Fibroblast of skin of right quadriceps (primary cell): ENCODE measurements at regions not wholly inside any gene's neighbourhood (a gene's known extent, or its start where the extent isn't known, plus 50 kb on each side); places are given as distances from the start of the nearest gene placed in this dataset.
"Not testable (repeated sequence)": the region's sequence is repeated elsewhere in the genome, so short reads cannot be mapped to it uniquely, and the experiment has no call there.

Source experiments
- DNase-seq: peaks from one replicate; pipeline ENCODE4 v3.0.0-alpha.2; 2013

DNA sequence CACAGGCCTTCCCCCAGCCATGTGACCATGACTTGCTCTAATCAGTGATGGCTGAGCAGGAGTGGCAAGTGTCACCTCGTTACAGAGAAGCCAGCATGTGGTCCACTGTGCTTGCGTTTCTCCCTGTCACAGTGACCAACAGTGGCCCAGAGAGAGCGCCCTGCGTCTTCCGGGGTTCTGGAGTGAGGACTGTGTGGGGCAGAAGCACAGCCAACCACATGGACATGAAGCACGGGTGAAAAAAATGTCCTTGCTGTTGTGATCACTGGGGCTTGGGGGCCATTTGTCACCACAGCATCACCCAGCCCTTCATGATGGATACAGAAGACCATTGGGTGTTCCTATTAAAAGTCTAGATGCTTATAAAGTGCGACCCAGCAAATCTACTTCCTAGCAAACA, 174.6 kb upstream of the C14orf180 start:
- DNase-seq = no peak

DNA sequence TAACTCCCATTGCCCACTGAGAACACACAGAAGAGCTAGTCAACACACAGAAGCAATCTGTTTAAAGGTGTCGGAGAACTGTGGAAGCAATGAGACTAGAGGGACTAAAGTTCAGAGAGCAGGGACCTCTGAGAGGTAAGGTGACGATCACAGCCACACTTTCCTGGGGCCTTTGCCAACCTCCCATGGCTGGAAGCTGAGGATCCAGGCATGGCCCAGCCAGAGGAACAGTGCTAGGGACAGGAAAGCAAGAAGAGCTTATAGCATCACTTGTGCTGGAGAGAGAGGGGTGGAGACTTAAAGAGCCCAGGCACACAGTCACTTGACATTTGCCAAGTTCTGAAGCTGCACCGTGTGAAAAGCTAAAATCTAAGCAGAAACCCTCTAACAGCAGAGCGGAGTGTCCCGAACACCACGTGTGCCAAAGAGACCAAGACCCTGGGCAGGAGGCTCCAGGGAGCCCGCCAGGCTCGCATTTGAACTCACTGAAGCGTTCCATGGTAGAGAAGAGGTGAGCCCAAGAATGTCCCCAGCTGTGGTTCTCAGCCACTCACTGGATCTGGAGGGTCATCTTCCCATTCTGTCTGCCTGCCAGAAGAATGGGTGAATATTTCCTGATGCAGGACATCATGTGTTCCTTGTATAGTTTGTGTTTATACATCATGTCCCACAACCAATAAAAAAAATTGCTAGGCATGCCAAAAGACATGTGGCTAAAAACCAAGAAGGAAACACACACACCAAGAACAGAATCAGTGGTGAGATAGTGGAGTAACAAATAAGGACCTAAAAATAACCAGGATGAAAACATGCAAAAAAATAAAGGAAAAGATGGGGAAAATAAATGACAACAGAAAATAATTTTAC, 174.0 kb upstream of the C14orf180 start:
- DNase-seq = no peak

DNA sequence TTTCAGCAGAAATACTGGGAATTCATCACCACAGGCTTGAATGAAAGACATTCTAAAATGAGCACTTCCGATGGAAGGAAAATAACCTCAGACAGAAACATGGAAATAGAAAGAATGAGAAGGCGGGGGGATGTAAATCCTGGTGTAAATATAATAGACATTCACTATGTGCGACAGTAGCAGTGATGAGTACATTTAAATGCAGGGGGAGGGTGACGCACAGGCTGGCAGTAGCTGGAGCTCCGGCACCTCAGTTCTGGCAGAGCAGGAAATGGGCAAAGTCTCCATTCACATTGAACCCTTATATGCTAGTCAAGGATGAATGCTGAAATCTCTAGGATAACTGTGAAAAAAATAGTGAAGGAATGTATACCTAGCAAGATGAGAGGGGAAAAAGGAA, 172.7 kb upstream of the C14orf180 start:
- no peak for DNase-seq

DNA sequence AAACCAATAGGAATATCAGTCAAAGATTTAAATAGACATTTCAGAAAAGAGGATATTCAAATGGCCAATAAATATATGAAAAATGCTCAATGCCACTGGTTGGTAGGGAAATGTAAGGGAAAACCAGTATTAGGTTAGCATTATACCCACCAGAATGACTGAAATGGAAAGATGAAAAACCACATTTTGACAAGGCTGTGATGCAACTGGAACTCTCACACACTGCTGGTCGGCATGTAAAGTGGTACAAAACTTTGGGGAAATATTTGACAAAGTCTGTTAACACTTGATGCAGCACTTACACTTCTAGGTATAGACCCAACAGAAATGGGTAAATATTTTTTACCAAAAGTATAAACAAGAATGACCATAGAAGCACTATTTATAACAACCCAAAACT, 163.2 kb upstream of the C14orf180 start:
- DNase-seq = no peak

DNA sequence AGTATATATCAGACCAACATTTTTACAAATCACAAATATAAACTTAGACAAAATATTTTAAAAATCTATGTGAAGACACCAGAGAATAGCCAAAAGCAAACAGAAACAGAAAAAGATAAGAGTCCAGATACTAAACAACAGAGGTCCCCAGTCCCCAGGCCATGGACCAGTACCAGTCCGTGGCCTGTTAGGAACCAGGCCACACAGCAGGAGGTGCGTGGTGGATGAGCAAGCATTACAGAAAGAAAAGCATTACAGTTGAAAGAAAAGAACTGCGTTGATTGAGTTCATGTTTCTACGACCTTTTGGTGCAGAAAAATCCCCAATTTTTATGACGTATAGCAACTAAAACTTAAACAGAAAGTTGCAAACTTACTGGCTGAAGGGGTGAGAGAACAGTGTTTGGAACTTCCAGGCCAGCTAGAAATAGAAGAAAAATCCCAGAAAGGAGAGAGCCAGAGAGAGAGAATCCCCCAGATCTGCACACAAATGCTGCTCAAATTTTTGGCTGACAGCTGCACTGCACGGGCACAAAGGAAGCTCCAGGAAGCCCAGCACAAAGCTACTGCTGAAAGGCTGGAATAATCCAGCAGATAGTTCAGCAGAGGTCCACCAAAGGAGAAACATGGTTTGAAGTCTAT, 159.6 kb upstream of the C14orf180 start:
- DNase-seq = no peak

DNA sequence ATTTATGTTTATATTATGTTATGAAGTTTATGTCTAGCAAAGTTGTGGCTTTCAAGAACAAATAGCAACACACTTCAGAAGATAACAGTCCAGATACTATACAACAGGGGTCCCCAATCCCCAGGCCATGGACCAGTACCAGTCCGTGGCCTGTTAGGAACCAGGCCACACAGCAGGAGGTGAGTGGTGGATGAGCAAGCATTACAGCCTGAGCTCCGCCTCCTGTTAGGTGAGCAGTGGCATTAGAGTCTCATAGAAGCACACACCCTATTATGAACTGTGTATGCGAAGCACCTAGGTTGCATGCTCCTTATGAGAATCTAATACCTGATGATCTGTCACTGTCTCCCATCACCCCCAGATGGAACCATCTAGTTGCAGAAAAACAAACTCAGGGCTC, 159.0 kb upstream of the C14orf180 start:
- DNase-seq = not testable (repeated sequence)

DNA sequence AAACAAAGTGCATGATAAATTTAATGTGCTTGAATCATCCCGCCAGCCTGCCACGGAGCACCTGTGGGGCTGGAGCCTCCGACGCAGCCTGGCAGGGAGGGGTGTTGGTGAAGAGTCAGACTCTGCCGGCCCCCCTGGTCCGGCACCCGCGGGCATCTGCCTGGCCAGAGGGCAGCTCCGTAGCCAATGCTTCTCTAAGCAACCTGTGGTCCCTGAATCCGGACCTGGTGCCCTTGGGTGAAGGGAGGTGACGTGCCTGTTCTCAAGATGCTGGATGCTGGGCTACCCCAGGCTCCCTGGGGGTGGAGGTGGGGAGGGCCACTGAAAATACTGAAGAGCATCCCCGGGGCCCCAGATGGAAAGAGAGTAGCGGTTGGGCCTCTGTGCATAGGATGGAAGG, 158.6 kb upstream of the C14orf180 start:
- no peak for DNase-seq

DNA sequence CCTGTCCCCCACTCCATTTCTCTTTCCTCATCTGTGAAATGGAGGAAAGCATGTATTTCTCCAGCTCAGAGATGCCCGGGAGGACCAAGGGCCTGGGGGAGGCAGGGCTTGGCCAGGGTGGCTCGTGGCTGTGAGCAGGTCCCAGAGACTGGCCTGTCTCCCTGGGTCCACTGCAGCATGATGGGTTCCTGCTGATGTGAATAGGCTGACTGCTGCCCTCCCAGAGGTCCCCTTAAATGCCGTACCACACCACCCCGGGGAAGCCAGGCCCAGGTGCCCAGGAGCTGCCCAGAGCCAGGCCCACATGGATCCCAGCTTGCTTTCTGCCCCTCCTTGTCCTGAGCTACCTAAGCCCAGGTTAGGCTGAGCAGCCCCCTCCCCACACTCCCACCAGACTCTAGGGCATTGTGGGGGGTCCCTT, 158.2 kb upstream of the C14orf180 start:
- DNase-seq = no peak

DNA sequence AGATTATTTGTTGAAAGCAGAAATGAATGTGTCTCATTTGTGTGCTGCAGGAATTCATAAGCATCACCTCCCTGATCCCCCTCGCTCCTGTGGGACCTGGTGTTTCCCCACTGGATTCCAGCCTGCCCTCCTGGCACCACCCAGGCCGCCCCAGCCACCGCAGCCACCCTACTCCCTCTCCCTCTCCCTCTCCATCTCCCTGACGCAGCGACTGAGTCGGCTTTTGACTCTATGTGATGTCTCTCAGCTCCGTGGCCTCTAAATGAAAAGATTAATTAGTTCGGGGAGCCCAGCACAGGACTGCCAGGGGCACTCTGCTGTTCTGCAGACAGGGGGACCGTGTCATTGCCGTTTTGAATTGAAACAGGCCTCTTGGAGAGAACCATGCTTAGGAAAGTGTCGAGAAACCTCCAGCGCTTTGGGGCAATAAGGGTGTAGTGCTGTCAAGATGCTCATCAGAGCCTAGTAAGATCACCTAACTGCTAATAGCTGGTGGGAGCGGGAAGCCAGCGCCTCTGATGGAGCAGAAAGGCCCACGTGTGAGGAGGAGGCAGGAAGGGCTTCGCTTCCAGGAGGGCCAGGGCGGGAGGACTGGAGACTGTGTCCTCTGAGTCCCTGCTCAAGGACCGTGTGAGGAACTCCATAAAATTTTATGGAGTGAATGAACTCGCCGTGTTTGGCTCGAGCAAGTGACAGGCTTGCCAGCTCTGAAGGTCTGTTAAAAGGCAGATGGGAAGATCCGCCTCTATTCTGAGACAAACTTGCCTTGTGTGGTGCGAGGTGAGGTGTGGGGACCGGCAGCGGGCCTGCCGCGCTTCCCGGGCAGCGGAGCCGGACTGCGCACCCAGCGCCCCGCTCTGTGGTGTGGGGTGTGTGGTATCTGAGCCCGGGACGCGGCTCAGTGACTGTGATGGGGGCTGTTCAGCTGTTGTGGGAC, 157.4 kb upstream of the C14orf180 start:
- DNase-seq = no peak

DNA sequence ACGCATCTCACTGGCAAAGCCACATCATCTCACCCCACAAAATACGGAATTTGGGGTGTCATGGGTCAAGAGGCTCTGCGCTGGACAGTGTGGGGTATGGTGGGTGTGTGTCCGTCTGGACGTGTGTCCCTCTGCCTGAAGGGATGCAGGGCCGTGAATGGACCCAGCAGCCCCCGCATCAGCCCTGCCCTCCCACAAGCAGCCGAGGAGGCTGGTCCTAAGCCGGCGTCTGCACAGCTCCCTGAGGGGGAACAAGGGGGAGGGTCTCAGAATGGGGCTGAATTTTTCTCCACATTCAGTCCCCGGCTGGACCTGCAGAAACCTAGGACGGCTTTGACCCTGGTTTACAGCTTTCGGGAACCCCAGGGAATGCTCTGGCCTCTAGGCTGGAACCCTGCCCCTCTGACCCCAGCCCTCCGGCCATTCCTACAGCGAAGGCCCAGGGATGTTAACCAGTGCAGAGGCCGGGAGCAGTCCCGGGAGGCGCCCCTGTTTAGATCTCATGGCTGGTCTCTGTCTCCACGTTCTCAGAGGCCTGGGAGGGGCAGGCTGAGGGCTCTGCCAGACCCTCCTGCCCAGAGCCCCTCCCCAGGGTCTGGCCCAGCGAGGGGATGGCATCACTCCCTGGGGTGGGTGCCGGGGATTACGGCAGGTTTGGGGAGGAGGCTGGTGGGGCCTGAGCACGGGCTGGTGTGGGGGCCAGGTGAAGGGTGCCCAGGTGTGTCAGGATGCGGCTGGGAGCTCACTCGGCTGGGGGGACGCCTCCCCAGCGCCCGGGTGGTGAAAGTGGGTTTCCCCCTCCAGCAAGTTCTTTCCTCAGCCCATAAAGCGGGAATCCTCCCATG, 156.5 kb upstream of the C14orf180 start:
- DNase-seq = no peak

DNA sequence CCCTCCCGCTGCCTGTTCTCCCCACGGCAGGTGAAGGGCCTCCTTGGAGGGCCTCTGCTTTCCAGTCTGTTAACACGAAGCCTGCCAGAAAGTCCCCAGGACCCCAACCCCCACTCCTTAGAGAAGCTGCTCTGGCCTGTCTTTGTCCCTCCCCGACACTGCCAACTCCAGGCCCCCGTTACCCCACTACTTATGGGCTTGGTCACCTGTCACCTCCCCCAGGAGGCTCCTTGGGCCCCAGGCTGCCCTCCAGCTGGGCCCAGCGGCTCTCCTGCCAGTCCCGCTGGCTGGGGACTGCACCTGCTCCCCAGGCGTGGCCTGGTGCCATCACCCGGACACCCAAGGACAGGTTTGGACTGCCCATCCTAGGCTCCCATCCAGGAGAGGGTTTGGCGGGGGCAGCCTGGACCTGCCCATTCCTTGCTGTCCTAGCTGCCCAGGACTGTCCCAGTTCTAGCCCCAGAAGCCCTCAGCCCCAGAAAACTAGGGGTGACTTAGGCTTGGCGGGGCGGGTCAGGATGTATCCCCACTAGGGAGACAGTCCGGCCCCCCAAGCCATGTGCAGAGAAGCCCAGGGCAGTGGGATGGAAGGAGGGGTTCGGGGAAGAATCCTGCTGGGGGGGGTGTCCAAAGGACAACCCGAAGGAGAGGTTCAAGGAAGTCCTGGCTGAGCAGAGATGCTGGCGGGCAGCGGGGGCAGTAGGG, 155.7 kb upstream of the C14orf180 start:
- DNase-seq = no peak

DNA sequence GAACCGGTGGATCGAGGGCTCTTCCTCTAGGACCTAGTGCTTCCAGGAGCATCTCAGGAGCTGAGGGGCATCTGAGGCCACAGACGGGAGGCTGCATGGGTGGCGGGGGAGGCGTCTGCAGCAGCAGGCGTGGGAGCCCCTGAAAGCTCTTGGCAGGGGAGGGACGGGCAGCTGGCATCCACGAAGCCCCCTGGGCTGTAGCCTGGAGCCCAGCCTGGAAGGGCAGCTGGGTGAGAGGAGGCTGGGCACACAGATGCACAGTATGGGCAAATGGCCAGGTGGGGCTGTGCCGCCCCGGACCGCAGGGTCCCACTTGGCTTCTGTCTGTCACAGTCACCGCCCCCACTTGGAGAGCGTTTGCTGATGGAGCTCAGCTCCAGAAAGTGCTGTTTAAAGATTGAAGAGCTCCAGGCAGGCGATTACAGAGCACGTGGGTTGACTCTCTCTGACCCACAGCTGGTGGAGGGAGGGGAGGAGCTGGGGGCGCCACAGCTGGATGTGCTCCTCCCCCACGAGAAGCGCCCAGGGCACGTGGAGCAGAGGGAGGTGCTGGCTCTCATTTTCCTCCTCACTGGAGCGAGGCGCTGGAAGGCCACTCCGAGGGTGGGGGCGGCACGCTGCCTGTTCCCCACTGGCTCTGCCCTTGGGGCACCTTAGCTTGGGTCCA, 155.0 kb upstream of the C14orf180 start:
- DNase-seq = no peak

DNA sequence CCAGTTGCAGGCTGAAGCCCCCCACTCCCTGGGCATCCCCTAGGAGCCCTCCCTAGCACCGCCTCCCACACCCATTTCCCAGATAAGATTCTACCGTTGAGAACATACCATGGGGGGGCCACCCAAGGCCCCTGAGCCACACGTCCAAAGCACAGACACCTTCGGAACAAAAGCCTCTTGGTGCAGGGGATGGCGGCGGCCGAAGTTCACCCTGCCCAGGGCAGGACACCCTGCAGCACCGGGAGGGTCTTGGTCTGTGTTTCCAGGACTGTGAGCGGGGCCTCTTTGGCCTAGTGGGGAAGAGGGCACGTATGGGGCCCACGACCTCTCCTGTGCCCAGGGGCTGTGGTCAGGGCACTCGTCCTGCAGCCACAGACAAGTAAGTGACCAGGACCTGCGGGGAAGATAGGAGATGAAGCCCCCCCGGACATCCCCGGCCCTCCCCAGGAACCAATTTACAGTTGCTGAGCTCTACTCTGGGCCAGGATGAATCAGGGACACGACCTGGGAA, 154.3 kb upstream of the C14orf180 start:
- DNase-seq = no peak

DNA sequence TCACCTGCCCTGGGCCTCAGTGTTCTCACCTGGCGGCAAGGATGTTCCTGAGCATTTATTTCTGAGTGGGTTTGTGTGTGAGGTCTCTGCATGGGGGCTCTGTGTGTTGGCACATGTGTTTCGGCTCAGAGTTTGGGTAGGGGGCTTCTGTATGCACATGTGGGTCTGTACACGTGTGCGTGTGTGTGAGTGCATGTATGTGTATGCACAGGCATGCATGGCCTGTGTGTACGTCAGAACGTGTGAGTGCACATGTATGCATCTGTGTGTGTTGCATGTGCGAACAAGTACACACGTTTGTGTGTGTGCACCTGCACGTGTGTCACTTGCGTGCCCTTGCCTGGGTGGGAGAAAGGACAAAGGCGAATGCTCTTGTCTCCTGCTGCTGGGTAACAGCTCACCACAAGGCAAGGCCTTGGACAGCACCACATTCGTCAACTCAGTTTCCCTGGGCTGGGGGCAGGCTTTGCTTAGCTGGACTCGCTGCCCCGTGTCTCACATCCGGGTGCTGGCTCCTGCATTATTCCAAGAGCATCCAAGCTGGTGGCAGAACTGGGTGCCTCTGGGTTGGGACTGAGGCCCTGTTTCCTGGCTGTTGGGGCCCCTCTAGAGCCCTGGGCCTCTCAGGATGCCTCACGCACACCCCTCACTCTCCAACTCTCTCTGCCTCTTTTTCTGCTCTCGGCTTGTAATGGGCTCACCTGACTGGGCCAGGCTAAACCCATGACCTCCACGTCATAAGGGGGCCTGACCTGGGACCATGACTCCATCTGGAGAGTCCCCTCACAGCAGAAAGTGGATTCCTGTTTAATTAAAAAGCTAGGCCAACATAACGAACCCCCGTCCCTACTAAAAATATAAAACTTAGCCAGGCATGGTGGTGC, 153.6 kb upstream of the C14orf180 start:
- no peak for DNase-seq

DNA sequence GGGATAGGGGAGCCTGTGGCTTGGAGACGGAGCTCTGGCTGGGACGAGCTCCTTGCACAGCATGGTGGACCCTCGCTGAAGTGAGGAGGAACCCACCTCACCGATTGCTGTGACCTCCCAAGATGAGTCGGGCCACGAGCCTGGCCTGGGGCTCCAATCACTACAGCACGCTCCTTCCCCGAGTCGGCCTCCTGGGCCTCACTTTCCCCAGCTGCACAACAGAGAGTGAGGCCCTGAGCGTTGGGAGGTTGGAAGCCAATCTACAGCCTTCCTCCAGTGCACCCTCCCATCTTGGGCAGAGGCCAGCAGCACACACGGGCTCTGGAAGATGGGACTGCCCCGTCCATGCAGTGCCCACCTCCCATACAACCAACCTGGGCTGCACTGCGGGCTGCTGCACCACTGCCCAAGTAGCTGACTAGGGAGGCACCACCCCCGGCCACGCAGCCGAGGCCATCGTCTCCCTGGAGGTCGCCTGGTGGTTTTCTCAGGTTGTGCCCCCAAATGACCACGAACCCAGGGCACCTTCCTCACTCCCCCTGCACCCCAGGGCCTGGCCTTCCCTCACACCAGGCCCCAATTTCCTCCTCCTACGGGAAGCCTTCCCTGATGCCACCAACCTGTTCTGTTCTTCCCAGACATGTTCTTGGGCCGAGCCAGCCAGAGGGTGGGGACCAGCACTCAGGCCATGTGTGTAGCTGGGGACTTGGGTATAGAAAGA, 152.3 kb upstream of the C14orf180 start:
- DNase-seq = no peak

DNA sequence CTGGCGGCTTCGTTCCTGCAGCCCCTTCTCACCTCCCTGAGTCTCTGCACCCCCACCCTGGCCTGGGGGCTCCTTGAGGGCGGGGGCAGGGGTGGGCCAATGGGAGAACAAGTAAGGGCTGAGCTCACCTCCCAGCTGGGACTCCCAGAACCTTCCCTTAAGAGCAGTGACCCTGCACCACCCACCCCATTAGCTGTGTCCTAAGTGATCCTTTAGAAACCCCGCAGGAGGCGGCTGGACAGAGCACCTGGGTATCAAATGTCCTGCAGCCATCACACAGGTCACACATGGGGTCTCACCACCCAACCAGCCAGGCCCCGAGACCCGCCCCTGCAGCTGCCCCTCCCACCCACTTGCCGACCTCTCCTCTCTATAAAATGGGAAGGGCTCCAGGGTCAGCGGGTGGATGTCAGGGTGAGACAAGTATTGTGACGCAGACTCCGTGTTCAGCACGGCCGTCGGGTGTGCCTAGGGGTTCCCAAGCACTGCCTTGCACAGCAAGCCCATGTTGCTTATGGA, 151.2 kb upstream of the C14orf180 start:
- DNase-seq = no peak

DNA sequence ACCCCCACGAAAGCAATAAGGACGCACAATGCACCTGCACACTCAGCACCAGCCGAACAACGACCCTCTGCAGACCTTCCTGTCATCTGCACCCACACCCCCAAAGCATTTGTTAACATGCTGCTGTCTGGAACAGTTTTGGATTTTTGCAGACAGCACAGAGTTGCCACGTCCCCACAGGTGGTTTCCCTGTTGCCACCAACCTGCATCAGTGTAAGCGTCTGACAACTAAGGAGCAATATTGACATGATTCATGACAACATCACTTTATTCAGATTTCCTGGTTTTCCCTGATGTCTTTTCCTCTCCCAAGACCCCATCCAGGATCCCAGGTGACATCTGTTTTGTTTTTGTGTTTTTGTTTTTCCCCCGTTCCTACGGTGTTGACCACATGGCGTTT, 150.7 kb upstream of the C14orf180 start:
- DNase-seq = no peak

DNA sequence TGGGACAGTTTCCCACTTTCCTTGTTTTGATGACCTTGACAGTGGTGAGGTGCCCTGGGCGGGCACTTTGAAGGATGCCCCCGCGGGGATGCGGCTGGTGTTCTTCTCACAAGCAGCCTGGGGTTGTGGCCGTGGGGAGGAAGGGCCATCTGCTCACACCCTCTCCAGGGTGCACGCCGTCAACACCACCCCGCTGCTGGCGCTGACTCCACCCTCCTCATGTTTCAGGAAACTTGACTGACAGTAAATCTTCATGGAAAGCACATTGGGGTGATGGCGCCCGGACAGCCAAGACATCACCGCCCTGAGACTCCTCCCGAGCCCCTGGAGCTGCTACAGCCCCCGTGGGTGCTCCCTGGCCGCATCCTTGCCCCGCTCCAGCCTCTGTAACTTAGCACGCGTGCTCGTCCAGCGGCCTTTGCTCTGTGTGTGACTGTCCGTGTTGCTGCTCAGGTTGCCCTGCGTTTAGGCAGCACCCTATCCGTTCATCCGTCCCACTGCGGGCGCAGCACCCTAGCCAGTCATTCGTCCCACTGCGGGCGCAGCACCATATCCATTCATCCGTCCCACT, 150.2 kb upstream of the C14orf180 start:
- DNase-seq = no peak
